Putamen (tissue), 1 donor: ENCODE measurements at regions not wholly inside any gene's neighbourhood (a gene's known extent, or its start where the extent isn't known, plus 50 kb on each side); places are given as distances from the start of the nearest gene placed in this dataset.
"Not testable (repeated sequence)": the region's sequence is repeated elsewhere in the genome, so short reads cannot be mapped to it uniquely, and the experiment has no call there.

Source experiments
- DNase-seq: peaks from one replicate; pipeline ENCODE4 v3.0.0-alpha.2; 2016; ENCODE audit warnings: low spot score

GRCh38 chr17:21551081-21551881 is 141.0 kb upstream of the KCNJ18 start:
- peak; percentile 87 for DNase-seq

GRCh38 chr17:21558921-21559320 is 133.4 kb upstream of the KCNJ18 start:
- DNase-seq: not testable (repeated sequence)

GRCh38 chr17:21564262-21564661 is 128.1 kb upstream of the KCNJ18 start:
- no peak for DNase-seq

- DNase-seq: not testable (repeated sequence)
Observed at GRCh38 chr17:21564757-21565156, 127.6 kb upstream of the KCNJ18 start.

GRCh38 chr17:21570427-21570826 is 121.9 kb upstream of the KCNJ18 start:
- DNase-seq: not testable (repeated sequence)

- DNase-seq: not testable (repeated sequence)
Observed at GRCh38 chr17:21572148-21572547, 120.2 kb upstream of the KCNJ18 start.

GRCh38 chr17:21573271-21573960 is 118.9 kb upstream of the KCNJ18 start:
- DNase-seq: not testable (repeated sequence)

- peak; percentile 84 for DNase-seq
Observed at GRCh38 chr17:21573961-21574610, 118.2 kb upstream of the KCNJ18 start.

GRCh38 chr17:21574611-21575255 is 117.6 kb upstream of the KCNJ18 start:
- DNase-seq: not testable (repeated sequence)

GRCh38 chr17:21578783-21579182 is 113.5 kb upstream of the KCNJ18 start:
- not testable (repeated sequence) for DNase-seq

- DNase-seq: no peak
Observed at GRCh38 chr17:21592774-21593173, 99.5 kb upstream of the KCNJ18 start.

- DNase-seq: not testable (repeated sequence)
Observed at GRCh38 chr17:21593452-21594105, 98.7 kb upstream of the KCNJ18 start.

GRCh38 chr17:21595086-21595485 is 97.2 kb upstream of the KCNJ18 start:
- DNase-seq: no peak

- no peak for DNase-seq
Observed at GRCh38 chr17:21602176-21602575, 90.1 kb upstream of the KCNJ18 start.

- not testable (repeated sequence) for DNase-seq
Observed at GRCh38 chr17:21603292-21603691, 89.0 kb upstream of the KCNJ18 start.

GRCh38 chr17:21611443-21611842 is 80.9 kb upstream of the KCNJ18 start:
- not testable (repeated sequence) for DNase-seq

GRCh38 chr17:21612123-21613070 is 79.9 kb upstream of the KCNJ18 start:
- not testable (repeated sequence) for DNase-seq

- DNase-seq: no peak
Observed at GRCh38 chr17:21613071-21613429, 79.3 kb upstream of the KCNJ18 start.

- not testable (repeated sequence) for DNase-seq
Observed at GRCh38 chr17:21626987-21627386, 65.3 kb upstream of the KCNJ18 start.
